H4 (cell line): ENCODE measurements at regions not wholly inside any gene's neighbourhood (a gene's known extent, or its start where the extent isn't known, plus 50 kb on each side); places are given as distances from the start of the nearest gene placed in this dataset.

Experiments
- DNase-seq: peaks from one replicate; pipeline ENCODE4 v3.0.0-alpha.2; 2015; ENCODE audit warnings: low spot score

DNA sequence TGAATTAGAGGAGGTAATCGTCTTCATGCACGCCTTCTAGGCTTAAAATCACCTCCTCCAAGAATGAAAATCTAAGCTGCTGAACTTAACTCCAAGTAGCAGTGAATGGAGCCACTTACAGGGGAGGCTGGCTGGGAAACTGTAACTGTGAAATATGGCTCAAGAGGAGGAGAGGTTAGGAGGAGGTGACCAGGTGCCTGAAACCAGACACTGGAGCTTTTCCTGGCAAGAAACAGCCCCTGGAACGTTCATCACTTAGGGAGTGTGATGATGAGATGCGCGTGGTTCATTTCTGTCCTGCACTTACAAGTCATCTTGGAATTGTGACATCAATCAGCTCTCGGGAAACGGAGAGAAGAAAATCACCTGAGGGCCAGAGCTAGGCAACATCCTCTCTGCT is 62.3 kb upstream of the TMEM132C start:
- DNase-seq: no peak

DNA sequence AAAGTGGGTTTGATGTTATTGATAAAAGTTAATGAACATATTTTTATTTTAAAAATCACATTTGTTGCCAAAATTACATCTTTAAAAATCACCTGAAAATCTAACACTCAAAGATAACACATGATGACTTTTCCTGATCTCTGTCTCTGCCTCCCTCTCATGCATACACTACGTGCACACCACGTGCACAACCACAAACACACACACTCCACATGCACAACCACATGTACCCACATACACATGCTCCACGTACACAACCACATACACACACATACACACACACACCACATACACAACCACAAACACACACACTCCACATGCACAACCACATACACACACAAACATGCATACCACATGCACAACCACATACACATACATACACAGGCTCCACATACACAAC is 61.8 kb upstream of the TMEM132C start:
- no peak for DNase-seq

DNA sequence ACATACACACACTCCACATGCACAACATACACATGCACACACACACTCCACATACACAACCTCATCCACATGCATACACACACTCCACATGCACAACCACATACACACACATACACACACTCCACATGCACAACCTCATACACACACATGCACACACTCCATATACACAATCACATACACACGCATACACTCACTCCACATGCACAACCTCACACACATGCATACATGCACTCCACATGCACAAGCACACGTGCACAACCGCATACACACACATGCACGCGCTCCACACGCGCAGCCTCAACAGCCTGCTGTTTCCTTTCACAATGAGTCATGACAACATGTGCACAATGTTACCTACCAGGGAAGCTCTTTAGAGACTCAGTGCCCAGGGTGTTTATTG is 61.2 kb upstream of the TMEM132C start:
- no peak for DNase-seq
